HL-60 (cell line): ENCODE measurements at regions not wholly inside any gene's neighbourhood (a gene's known extent, or its start where the extent isn't known, plus 50 kb on each side); places are given as distances from the start of the nearest gene placed in this dataset.
"Not testable (repeated sequence)": the region's sequence is repeated elsewhere in the genome, so short reads cannot be mapped to it uniquely, and the experiment has no call there.

ENCODE experiments used
- DNase-seq, 2 experiments: peaks; one replicate each; pipeline ENCODE4 v3.0.0-alpha.2; 2010 to 2020; ENCODE audit warnings: low read depth in 1 of 2, low spot score in 1 of 2
- H3K27ac ChIP-seq: fragments of 250-450 bp; sonication (Bioruptor Pico); replicated peaks from 2 replicates; pipeline ENCODE4 v1.5.1; 2020; ENCODE audit warnings: mild to moderate bottlenecking, moderate library complexity
- H3K27me3 ChIP-seq: fragments of 250-450 bp; sonication (Bioruptor Pico); 2 replicates; pipeline ENCODE4 v1.5.1; 2021; ENCODE audit warnings: mild to moderate bottlenecking, moderate library complexity; ENCODE audit not compliant: insufficient read depth, poor library complexity, severe bottlenecking
- H3K4me3 ChIP-seq: replicated peaks from 2 replicates; pipeline ENCODE4 v1.5.1; 2011; ENCODE audit warnings: mild to moderate bottlenecking, control low read depth, low read length; ENCODE audit not compliant: insufficient read depth
- CTCF ChIP-seq: IDR thresholded peaks from one replicate; pipeline ENCODE4 v1.5.1; 2011; ENCODE audit warnings: low read length, control low read depth, inconsistent platforms; ENCODE audit not compliant: insufficient read depth
- GABPA ChIP-seq: IDR thresholded peaks from 2 replicates; pipeline ENCODE4 v1.6.1; 2012; ENCODE audit warnings: low read depth
- POLR2AphosphoS5 ChIP-seq: IDR thresholded peaks from 2 replicates; pipeline ENCODE4 v1.6.1; 2012; ENCODE audit warnings: low read depth
- REST ChIP-seq: IDR thresholded peaks from 2 replicates; pipeline ENCODE4 v1.6.1; 2012; ENCODE audit warnings: low read depth; ENCODE audit not compliant: insufficient replicate concordance
- SPI1 ChIP-seq: IDR thresholded peaks from 2 replicates; pipeline ENCODE4 v1.6.1; 2012; ENCODE audit warnings: low read depth, mild to moderate bottlenecking, borderline replicate concordance

GRCh38 chr2:131801210-131801744 lies 273.6 kb downstream of the CCDC74A start:
- Histone ChIP-seq H3K27ac (no peak overlapping the region), H3K4me3 (no peak overlapping the region), H3K27me3 (peaks cover 7% of the 10 kb centered on the region)
- TF ChIP-seq SPI1: no peak
- no peak for TF ChIP-seq POLR2AphosphoS5
- no peak for TF ChIP-seq GABPA
- no peak for TF ChIP-seq CTCF
- no peak for TF ChIP-seq REST
- DNase-seq: no peak

- not testable (repeated sequence) for H3K27ac ChIP-seq, H3K27me3 ChIP-seq
- TF ChIP-seq CTCF: peak; percentile 35
- H3K4me3 ChIP-seq: peak overlapping the region; percentile 37
- peak in 1 of 2 experiments; percentile 63 for DNase-seq
Measured at GRCh38 chr2:131801745-131802350, 274.2 kb downstream of the CCDC74A start.

GRCh38 chr2:131802351-131802836 lies 274.7 kb downstream of the CCDC74A start:
- peak overlapping the region; percentile 37 for H3K4me3 ChIP-seq
- not testable (repeated sequence) for H3K27ac ChIP-seq, DNase-seq, H3K27me3 ChIP-seq

GRCh38 chr2:131803237-131803636 lies 275.5 kb downstream of the CCDC74A start:
- not testable (repeated sequence) for H3K27me3 ChIP-seq, DNase-seq, H3K27ac ChIP-seq, H3K4me3 ChIP-seq

GRCh38 chr2:131812605-131813004 lies 284.9 kb downstream of the CCDC74A start:
- DNase-seq, H3K27me3 ChIP-seq: not testable (repeated sequence)

GRCh38 chr2:131813378-131813777 lies 285.7 kb downstream of the CCDC74A start:
- H3K27ac ChIP-seq, H3K27me3 ChIP-seq, H3K4me3 ChIP-seq, DNase-seq: not testable (repeated sequence)

More at GRCh38 chr2:131812605-131813004, 284.9 kb downstream of the CCDC74A start:
- not testable (repeated sequence) for H3K4me3 ChIP-seq, H3K27ac ChIP-seq

- DNase-seq, H3K4me3 ChIP-seq, H3K27me3 ChIP-seq, H3K27ac ChIP-seq: not testable (repeated sequence)
Measured at GRCh38 chr2:131818267-131818973, 290.7 kb downstream of the CCDC74A start.

- H3K4me3 ChIP-seq, DNase-seq, H3K27me3 ChIP-seq, H3K27ac ChIP-seq: not testable (repeated sequence)
Measured at GRCh38 chr2:131822237-131822721, 294.6 kb downstream of the CCDC74A start.

GRCh38 chr2:131823058-131823457 lies 295.4 kb downstream of the CCDC74A start:
- not testable (repeated sequence) for H3K4me3 ChIP-seq, DNase-seq, H3K27me3 ChIP-seq, H3K27ac ChIP-seq

- not testable (repeated sequence) for H3K27ac ChIP-seq, H3K4me3 ChIP-seq, DNase-seq, H3K27me3 ChIP-seq
Measured at GRCh38 chr2:131824986-131825385, 297.3 kb downstream of the CCDC74A start.
